Germinal center (tissue), 1 donor: ENCODE measurements at regions not wholly inside any gene's neighbourhood (a gene's known extent, or its start where the extent isn't known, plus 50 kb on each side); places are given as distances from the start of the nearest gene placed in this dataset.
"Not testable (repeated sequence)": the region's sequence is repeated elsewhere in the genome, so short reads cannot be mapped to it uniquely, and the experiment has no call there.

Experiments used
- DNase-seq: peaks from one replicate; pipeline ENCODE4 v3.0.0; 2012; ENCODE audit warnings: mixed read lengths, low spot score

DNA sequence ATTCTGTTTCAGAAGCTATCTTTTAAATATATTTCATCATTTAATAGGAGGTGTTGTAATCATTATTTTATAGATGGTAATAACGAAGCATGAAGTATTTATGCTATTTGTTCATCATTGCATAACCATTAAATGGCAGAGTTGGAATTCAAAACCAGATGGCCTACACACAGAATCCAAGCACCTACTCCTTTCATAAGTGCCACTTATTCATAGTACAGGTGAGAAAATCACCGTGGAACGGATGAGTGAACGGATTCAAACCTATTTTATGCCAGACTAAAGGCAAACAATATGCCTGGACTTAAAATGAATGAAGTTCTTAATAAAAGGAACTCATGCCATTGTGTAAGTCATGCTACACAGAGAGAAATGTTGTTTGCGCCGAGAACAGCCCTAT lies 397.9 kb upstream of the ADGRB3 start:
- DNase-seq: no peak

GRCh38 chr6:68235326-68235784 lies 399.7 kb upstream of the ADGRB3 start:
- DNase-seq: no peak

- no peak for DNase-seq
Measured at GRCh38 chr6:68233623-68234022, 401.5 kb upstream of the ADGRB3 start.

- DNase-seq: no peak
Measured at GRCh38 chr6:68229566-68229965, 405.5 kb upstream of the ADGRB3 start.

GRCh38 chr6:68226460-68226859 lies 408.6 kb upstream of the ADGRB3 start:
- DNase-seq: no peak

- DNase-seq: no peak
Measured at GRCh38 chr6:68225729-68226128, 409.4 kb upstream of the ADGRB3 start.

- no peak for DNase-seq
Measured at GRCh38 chr6:68211242-68211795, 423.8 kb upstream of the ADGRB3 start.

GRCh38 chr6:68207612-68208011 lies 427.5 kb upstream of the ADGRB3 start:
- not testable (repeated sequence) for DNase-seq

DNA sequence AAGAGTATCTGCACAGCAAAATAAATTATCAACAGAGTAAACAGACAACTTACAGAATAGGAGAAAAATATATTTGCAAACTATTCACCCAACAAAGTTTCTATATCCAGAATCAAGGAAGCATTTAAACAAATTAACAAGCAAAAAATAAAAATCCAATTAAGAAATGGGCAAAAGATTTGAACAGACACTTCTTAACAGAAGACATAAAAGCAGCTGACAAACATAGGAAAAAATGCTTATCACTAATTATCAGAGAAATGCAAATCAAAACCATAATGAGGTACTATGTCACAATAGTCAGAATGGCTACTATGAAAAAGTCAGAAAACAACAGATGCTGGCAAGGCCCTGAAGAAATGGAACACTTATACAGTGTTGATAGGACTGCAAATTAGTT lies 434.2 kb upstream of the ADGRB3 start:
- DNase-seq: no peak

GRCh38 chr6:68197356-68197755 lies 437.7 kb upstream of the ADGRB3 start:
- DNase-seq: no peak

- no peak for DNase-seq
Measured at GRCh38 chr6:68196645-68197044, 438.4 kb upstream of the ADGRB3 start.

DNA sequence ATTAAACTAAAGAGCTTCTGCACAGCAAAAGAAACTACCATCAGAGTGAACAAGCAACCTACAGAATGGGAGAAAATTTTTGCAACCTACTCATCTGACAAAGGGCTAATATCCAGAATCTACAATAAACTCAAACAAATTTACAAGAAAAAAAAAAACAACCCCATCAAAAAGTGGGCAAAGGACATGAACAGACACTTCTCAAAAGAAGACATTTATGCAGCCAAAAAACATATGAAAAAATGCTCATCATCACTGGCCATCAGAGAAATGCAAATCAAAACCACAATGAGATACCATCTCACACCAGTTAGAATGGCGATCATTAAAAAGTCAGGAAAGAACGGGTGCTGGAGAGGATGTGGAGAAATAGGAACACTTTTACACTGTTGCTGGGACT lies 439.3 kb upstream of the ADGRB3 start:
- DNase-seq: not testable (repeated sequence)

DNA sequence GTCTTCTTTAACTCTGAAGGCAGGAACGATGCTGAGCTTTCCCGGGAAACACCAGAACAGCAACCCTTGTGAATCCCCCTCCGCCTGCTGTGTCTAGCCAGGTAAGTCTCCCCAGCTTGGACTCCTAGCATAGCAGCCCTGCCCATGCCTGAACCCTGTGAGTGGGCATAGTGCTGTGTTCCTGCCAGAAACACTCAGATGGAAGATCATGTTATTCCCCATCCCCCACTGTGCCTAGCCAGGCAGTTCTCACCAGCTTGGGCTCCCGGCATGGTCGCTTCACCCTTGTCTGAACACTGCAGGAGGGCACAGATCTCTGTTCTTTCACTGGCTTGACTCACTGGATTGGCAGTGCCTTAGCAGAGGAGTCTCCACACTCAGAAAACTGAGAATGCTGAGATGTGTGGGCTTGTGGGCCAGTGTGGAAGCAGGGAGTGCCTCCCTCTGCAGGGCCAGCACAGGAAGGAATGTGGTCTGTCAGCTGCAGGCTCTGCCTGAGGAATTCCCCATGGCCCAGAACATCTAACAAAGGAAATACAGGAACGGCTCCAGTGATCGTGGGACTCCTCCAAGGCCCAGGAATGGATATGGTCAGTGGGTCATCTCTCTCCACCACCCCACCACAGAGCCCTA lies 440.1 kb upstream of the ADGRB3 start:
- DNase-seq: no peak

DNA sequence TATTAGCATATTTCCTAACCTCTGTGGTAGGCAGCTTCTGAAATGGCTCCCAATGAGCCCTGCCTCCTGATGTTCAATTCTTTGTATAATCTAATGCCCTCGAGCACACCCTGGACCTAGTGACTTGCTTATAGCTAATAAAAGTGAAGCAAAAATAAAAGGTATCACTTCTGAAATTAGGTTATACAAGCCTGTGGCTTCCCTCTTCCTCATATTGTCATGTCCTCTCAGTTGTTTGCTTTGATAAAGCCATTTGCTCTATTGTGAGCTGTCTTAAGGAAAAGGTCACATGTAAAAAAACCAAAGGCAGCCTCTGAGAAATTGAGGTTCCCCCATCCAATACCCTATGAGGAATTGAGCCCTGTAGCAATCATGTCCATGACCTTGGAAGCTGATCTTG lies 442.1 kb upstream of the ADGRB3 start:
- no peak for DNase-seq

- no peak for DNase-seq
Measured at GRCh38 chr6:68189217-68189815, 445.8 kb upstream of the ADGRB3 start.

DNA sequence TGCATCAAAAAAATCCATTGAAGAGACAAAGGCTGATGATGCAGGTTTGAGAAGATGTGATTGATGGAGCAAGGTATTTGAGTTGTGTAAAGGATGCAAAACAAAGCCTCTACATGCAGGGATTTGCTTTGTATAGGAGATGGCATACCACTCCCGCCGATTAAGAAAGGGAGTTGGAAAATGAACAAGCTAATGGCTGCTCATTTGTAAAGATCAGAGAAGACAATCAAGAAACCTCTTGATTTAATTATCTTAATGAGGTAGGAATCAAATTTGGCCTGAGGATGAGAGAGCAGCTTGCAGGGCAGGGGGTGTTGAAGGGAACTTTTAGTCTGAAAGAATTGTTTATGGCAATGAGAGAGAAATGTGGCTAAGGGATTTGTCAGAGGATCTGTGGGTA lies 448.2 kb upstream of the ADGRB3 start:
- no peak for DNase-seq

DNA sequence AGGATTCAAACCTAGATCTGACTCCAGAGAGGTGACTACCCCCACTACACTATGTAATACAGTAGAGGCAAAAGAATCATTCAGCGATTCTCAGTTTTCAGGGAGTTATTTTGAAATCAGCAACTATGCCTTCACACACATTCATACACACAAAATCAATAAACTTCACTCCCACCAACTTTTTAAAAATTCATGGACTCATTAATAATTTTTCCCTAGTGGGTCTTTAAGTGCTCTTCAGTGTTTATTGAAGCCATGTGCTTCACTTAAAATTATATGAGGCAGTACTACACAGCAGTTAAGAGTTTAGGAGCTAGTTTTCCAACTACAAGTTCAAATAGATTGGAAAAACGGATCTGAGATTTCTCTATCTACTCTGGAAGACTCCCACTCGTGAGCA lies 452.7 kb upstream of the ADGRB3 start:
- DNase-seq: no peak

GRCh38 chr6:68181027-68181426 lies 454.1 kb upstream of the ADGRB3 start:
- DNase-seq: not testable (repeated sequence)

GRCh38 chr6:68173616-68174015 lies 461.5 kb upstream of the ADGRB3 start:
- DNase-seq: no peak

DNA sequence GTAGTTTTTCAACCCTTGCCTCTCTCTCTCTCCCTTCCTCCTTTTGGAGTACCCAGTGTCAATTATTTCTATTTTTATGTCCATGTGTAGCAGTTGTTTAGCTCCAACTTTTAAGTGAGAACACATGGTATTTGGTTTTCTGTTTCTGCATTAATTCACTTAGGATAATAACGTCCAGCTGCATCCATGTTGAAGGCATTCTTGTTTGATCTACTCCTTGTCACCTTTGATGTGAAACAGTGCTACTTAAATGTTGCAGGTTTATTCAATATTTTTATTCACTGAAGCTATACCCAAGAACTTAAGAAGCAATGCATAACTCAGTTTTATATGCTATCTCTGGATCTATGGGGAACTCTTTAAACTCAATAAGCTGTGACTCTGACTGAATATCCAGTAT lies 465.2 kb upstream of the ADGRB3 start:
- DNase-seq: no peak

DNA sequence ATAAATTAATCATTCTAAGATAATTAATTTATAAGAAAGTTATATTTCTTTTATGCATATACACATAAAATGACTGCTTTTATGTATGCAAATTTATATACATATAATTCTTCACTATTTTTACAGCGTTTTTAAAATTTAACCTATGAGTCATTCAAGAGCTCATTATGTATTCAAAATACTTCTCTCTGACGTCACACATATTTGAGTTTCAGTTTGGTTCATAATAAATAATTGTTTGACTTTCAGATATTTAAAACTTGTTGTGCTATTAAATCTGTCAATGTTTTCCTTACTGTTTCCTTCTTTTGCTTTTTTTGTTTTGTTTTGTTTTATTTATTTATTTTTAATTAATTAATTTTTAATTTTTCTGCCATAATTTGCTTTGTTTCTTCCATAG lies 467.5 kb upstream of the ADGRB3 start:
- DNase-seq: no peak

DNA sequence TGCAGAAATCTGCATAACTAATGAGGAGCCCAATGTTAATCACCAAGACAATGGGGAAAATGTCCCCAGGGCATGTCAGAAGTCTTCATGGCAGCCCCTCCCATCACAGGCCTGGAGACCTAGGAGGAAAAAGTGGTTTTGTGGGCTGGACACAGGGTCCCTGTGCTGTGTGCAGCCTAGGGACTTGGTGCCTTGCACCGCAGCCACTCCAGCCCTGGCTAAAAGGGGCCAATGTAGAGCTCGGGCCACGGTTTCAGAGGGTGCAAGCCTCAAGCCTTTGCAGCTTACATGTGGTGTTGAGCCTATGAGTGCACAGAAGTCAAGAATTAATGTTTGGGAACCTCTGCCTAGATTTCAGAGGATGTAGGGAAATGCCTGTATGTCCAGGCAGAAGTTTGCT lies 474.3 kb upstream of the ADGRB3 start:
- DNase-seq: not testable (repeated sequence)

DNA sequence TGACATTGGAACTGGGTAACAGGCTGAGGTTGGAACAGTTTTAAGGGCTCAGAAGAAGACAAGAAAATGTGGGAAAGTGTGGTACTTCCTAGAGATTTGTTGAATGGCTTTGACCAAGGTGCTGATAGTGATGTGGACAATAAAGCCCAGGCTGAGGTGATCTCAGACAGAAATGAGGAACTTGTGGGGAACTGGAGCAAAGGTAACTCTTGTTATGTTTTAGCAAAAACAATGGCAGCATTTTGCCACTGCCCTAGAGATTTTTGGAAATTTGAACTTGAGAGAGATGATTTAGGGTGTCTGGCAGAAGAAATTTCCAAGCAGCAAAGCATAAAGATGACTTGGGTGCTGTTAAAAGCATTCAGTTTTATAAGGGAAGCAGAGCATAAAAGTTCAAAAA lies 474.7 kb upstream of the ADGRB3 start:
- no peak for DNase-seq

GRCh38 chr6:68159433-68159832 lies 475.6 kb upstream of the ADGRB3 start:
- DNase-seq: no peak
